BE2C (cell line): ENCODE measurements at regions not wholly inside any gene's neighbourhood (a gene's known extent, or its start where the extent isn't known, plus 50 kb on each side); places are given as distances from the start of the nearest gene placed in this dataset.

Experiments used
- DNase-seq: peaks from one replicate; pipeline ENCODE4 v3.0.0-alpha.2; 2020
- H3K27me3 ChIP-seq: fragments of 250-450 bp; sonication (Bioruptor Pico); 2 replicates; pipeline ENCODE4 v1.5.1; 2020; ENCODE audit warnings: mild to moderate bottlenecking
- H3K36me3 ChIP-seq: fragments of 250-450 bp; sonication (Bioruptor Pico); 2 replicates; pipeline ENCODE4 v1.5.1; 2020; ENCODE audit warnings: mild to moderate bottlenecking
- H3K4me1 ChIP-seq: fragments of 250-450 bp; sonication (Bioruptor Pico); 2 replicates; pipeline ENCODE4 v1.5.1; 2020
- H3K4me3 ChIP-seq: 2 replicates; pipeline ENCODE4 v1.5.1; 2011; ENCODE audit warnings: low read depth, low read length
- H3K9me3 ChIP-seq: fragments of 250-450 bp; sonication (Bioruptor Pico); 2 replicates; pipeline ENCODE4 v1.5.1; 2020
- TF ChIP-seq, protein P1 (sequence below): IDR thresholded peaks from 2 replicates; pipeline ENCODE4 v1.5.1; 2012; ENCODE audit warnings: mild to moderate bottlenecking, low read depth, low read length

DNA sequence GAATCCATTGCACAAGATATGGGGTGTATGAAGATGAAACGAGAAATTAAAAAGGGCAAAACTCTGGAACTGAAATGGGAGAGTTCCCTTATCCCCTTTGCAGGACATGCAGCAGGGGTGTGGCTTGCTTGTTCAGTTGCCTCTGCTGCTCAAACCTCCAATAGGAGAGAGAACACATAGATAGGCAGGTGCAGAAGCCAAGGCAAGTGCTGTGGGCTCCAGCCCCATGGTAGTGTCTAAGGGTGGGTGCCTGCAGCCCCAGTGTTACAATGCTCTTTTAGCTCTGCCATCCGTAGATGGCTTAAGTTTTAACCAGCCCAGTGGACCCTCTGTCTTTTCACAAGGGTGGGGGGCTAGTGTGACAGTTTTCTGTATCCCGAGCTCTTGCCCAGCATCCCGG lies 69.7 kb downstream of the CMAS start:
- Histone ChIP-seq H3K27me3 (no peaks in the 10 kb centered on the region), H3K4me3 (no peak overlapping the region), H3K4me1 (no peaks in the 10 kb centered on the region; the same call in 1 of the 2 replicates), H3K36me3 (no peaks in the 10 kb centered on the region), H3K9me3 (no peaks in the 10 kb centered on the region)
- DNase-seq, result no peak
- TF ChIP-seq, protein P1, sequence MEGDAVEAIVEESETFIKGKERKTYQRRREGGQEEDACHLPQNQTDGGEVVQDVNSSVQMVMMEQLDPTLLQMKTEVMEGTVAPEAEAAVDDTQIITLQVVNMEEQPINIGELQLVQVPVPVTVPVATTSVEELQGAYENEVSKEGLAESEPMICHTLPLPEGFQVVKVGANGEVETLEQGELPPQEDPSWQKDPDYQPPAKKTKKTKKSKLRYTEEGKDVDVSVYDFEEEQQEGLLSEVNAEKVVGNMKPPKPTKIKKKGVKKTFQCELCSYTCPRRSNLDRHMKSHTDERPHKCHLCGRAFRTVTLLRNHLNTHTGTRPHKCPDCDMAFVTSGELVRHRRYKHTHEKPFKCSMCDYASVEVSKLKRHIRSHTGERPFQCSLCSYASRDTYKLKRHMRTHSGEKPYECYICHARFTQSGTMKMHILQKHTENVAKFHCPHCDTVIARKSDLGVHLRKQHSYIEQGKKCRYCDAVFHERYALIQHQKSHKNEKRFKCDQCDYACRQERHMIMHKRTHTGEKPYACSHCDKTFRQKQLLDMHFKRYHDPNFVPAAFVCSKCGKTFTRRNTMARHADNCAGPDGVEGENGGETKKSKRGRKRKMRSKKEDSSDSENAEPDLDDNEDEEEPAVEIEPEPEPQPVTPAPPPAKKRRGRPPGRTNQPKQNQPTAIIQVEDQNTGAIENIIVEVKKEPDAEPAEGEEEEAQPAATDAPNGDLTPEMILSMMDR, result no peak

DNA sequence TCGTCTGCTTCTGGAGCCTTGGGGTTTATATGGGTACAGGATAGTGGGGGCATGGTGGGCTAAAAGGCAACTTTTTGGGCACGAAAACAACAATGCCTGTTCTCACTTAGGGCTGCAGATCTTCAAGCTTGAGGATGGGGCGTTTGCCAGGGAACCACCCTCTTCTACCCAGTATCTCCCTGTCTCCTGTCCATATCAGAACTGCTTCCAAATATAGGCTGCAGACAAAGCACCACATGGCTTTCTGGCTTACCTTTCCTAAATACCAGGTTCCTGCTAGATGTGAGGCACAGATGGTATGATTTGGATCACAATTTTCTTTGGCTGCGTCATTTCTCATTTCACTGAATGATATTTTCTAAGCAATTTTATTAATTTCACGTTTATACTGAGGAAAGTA lies 70.4 kb downstream of the CMAS start:
- Histone ChIP-seq H3K4me1 (no peaks in the 10 kb centered on the region; the same call in 1 of the 2 replicates), H3K4me3 (no peak overlapping the region), H3K9me3 (no peaks in the 10 kb centered on the region), H3K36me3 (no peaks in the 10 kb centered on the region), H3K27me3 (no peaks in the 10 kb centered on the region)
- DNase-seq, result no peak
- TF ChIP-seq, protein P1, result no peak

DNA sequence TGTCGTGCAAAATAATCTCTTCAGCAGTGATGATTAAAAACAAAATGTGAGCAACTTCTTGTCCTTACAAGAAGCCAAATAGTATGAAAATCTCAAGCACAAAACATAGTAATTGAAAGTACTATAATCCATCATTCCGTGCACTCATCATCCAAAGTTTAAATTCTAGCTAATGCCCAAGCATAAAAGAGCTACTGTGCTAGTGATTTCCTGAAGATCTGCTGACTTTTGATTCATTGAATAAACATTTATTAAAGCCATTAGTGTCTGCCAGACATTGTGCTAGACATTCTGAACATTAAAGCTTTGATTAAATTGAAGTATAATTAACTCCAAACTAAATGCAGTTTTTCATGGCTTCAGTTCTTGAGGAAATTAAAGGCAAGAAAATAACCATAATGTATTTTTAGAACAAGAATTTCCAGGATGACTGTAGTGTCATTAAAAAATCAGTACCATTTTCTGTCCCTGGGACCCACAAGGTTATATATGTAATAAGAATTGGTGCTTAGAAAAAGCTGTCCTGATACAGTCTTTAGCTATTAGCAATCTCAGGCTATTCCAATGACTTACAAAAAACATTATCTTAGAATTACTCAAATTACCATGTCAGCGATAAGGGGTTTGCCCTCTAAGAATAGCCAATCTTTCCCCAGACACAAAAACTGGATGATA lies 71.7 kb downstream of the CMAS start:
- Histone ChIP-seq H3K36me3 (no peaks in the 10 kb centered on the region), H3K4me3 (no peak overlapping the region), H3K4me1 (no peaks in the 10 kb centered on the region; the same call in 1 of the 2 replicates), H3K27me3 (no peaks in the 10 kb centered on the region), H3K9me3 (no peaks in the 10 kb centered on the region)
- DNase-seq, result no peak
- TF ChIP-seq, protein P1, result no peak

DNA sequence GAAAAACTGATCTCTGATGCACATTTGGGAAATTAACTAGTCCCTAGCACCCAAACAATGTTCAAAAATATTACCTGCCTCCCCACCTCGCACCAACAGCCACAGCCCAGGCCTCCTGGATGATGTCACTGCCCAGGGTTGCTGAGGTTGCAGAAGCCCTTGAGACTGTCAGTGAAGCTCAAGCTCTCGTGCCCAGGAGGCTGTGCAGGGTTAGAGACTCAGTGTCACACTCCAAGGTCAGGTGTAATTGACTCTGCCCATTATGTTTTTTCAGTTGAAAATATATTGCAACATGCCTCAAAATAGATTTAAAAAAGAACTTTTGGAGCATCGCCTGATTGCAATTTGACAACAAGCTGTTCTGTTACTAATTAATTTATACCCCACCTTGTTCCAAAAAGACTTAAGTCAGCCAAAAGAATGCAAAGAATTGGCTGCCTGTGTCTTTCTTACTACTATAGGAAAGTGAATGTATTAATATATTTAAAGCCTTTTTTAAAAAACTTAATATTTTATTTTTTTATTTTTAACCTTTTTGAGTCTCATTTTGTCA lies 72.3 kb downstream of the CMAS start:
- Histone ChIP-seq H3K36me3 (no peaks in the 10 kb centered on the region), H3K4me3 (no peak overlapping the region), H3K9me3 (no peaks in the 10 kb centered on the region), H3K27me3 (no peaks in the 10 kb centered on the region), H3K4me1 (no peaks in the 10 kb centered on the region; the same call in 1 of the 2 replicates)
- DNase-seq, result no peak
- TF ChIP-seq, protein P1, result no peak

DNA sequence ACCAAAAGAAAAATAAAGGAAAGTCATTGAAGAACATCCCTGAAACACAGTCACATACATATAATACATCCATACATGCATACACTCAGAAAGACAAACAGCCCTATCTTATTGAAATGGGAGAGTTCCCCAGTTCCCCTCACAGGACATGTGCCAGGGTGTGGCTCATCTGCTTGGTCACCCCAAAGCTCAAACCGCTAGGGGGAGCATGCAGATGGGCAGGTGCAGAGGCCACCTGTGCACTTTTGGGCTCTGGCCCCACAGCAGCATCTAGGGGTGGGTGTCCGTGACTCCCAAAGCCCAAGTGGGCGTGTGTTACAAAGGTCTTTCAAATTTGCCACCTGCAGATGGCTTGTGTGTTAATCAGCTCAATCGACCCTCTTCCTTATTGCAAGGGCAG lies 75.2 kb downstream of the CMAS start:
- Histone ChIP-seq H3K36me3 (no peaks in the 10 kb centered on the region), H3K4me1 (no peaks in the 10 kb centered on the region; the same call in 1 of the 2 replicates), H3K9me3 (no peaks in the 10 kb centered on the region), H3K4me3 (no peak overlapping the region), H3K27me3 (no peaks in the 10 kb centered on the region)
- TF ChIP-seq, protein P1, result peak; percentile 41
- DNase-seq, result no peak

DNA sequence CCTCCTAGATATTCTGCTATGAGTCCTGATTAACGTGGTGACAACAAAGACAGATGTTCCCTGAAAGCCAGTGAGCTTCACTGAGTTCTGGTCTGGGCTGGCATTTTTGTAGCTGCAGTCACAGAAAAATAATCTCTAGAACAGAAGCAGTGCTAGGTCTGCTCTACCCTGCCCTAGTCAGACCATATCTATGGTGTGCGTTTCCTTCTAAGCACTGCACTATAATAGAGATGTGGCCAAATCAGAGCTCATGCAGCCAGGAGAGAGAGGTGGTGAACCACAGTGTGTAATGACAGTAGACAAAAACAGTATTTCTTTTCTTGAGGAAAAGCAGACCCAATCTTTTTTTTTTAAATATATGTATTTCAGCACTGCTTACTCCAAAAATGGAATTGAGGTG lies 76.3 kb downstream of the CMAS start:
- Histone ChIP-seq H3K9me3 (no peaks in the 10 kb centered on the region), H3K4me3 (no peak overlapping the region), H3K27me3 (no peaks in the 10 kb centered on the region), H3K4me1 (no peaks in the 10 kb centered on the region; the same call in 1 of the 2 replicates), H3K36me3 (no peaks in the 10 kb centered on the region)
- TF ChIP-seq, protein P1, result no peak
- DNase-seq, result no peak
